ENCODE measurements at regions not wholly inside any gene's neighbourhood (a gene's known extent, or its start where the extent isn't known, plus 50 kb on each side); places are given as distances from the start of the nearest gene placed in this dataset.

DNA sequence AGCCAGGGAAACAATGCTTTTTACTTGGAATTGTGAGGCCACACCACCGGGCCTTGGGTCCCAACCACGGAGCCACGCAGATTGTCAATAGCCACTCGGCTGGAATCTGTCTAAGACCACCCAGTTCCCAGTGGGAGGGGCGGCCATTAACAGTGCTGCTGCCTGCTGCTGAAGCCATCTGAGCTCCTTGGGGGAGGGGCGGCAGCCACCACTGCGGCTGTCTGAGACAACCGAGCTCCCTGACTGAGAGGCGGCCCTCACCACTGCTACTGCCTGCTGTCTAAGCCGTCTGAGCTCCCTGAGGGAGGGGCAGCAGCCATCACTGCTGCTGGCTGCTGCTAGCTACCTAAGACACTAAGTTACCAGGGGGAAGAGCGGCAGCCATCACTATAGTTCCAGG lies 64.3 kb downstream of the DMRTA2 start:
- no peaks in the 10 kb centered on the region for H3K36me3 Mint-ChIP-seq (ENCODE audit: insufficient read depth)
- no peak overlapping the region for H3K4me3 Mint-ChIP-seq
- DNase-seq, result no peak
- peaks cover 7% of the 10 kb centered on the region for H3K9me3 Mint-ChIP-seq
- no peak for ATAC-seq
- no peaks in the 10 kb centered on the region for H3K4me1 Mint-ChIP-seq (ENCODE audit: low read depth)
- H3K27me3 Mint-ChIP-seq (ENCODE audit: low read depth), result peaks cover 47% of the 10 kb centered on the region

- H3K4me3 Mint-ChIP-seq, result no peak overlapping the region
- DNase-seq (no peak), ATAC-seq (no peak)
- peaks cover 35% of the 10 kb centered on the region for H3K27me3 Mint-ChIP-seq (ENCODE audit: low read depth)
- H3K9me3 Mint-ChIP-seq, result peaks cover 4% of the 10 kb centered on the region
- H3K36me3 Mint-ChIP-seq (ENCODE audit: insufficient read depth), result no peaks in the 10 kb centered on the region
- H3K4me1 Mint-ChIP-seq (ENCODE audit: low read depth), result no peaks in the 10 kb centered on the region
Measured at GRCh38 chr1:50357186-50357585, 66.1 kb downstream of the DMRTA2 start.

DNA sequence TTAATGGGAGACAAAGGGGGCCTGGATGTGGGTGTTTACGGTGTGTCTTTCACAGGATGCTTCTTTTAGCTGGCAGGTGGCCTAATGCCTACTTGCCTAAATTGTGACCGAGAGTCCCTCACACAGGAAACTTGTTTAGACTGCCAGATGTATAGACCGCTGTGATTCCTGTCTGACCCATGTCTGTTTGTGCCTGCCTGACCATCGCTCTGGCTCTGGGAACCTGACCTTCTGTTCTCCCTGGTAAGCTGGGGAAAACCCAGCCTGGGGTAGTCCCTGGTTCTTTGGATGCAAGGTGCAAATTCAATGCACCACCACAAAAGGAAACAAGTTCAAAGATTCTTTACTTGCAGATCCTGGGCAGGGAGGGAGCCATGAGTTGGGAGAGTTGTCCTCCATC lies 68.4 kb downstream of the DMRTA2 start:
- Mint-ChIP-seq H3K4me3 (no peak overlapping the region), H3K27me3 (ENCODE audit: low read depth) (peaks cover 31% of the 10 kb centered on the region)

DNA sequence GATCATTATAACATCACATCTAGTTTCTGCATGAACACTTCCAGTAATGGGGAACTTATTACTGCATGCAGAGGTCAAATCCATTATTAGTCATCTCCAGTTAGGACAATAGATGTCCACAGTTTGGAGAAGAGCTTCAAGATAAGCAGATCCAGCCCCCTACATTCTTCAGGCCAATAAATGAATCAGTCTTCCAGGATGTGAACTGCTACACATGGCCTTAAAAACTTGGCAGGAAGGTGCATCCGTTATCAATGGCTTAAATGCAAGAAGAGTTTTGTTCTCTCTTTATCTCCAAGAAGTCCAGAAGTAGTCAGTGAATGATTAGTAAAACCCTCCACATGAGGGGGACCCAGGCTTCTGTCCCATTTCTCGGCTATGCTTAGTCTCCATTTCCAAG lies 70.8 kb downstream of the DMRTA2 start:
- H3K4me3 Mint-ChIP-seq, result no peak overlapping the region
- H3K36me3 Mint-ChIP-seq (ENCODE audit: insufficient read depth), result no peaks in the 10 kb centered on the region
- no peaks in the 10 kb centered on the region for H3K9me3 Mint-ChIP-seq
- ATAC-seq (no peak), DNase-seq (no peak)
- H3K27me3 Mint-ChIP-seq (ENCODE audit: low read depth), result peaks cover 30% of the 10 kb centered on the region
- H3K4me1 Mint-ChIP-seq (ENCODE audit: low read depth), result no peaks in the 10 kb centered on the region

More for the DNA sequence above, 68.4 kb downstream of the DMRTA2 start:
- no peaks in the 10 kb centered on the region for H3K4me1 Mint-ChIP-seq (ENCODE audit: low read depth)
- DNase-seq, result no peak
- no peaks in the 10 kb centered on the region for H3K9me3 Mint-ChIP-seq
- no peak for ATAC-seq
- no peaks in the 10 kb centered on the region for H3K36me3 Mint-ChIP-seq (ENCODE audit: insufficient read depth)

GRCh38 chr1:50350868-50351267 lies 72.4 kb downstream of the DMRTA2 start:
- H3K9me3 Mint-ChIP-seq, result no peaks in the 10 kb centered on the region
- no peak overlapping the region for H3K4me3 Mint-ChIP-seq
- H3K36me3 Mint-ChIP-seq (ENCODE audit: insufficient read depth), result no peaks in the 10 kb centered on the region
- no peak for ATAC-seq
- DNase-seq, result no peak
- peaks cover 26% of the 10 kb centered on the region for H3K27me3 Mint-ChIP-seq (ENCODE audit: low read depth)
- no peaks in the 10 kb centered on the region for H3K4me1 Mint-ChIP-seq (ENCODE audit: low read depth)

DNA sequence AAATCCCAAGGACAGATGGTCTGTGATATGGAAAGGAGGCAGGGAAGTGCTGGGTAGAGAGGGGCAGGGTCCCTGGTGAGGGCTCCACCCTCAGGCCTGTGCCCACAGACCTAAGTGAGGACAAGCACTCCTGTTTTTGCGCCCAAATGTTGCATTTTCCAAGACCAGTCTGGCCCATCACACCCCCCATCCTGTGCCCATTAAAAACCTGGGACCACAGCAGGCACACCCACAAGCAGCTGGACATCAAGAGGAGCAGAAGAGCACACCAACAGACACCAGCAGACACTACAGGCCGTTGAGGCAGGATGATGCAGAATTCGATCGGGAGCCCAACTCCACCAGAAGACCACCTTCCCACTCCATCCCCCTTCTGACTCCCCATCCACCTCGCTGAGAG lies 72.8 kb downstream of the DMRTA2 start:
- Mint-ChIP-seq H3K4me1 (ENCODE audit: low read depth) (no peaks in the 10 kb centered on the region), H3K4me3 (no peak overlapping the region), H3K27me3 (ENCODE audit: low read depth) (peaks cover 23% of the 10 kb centered on the region), H3K36me3 (ENCODE audit: insufficient read depth) (no peaks in the 10 kb centered on the region), H3K9me3 (no peaks in the 10 kb centered on the region)
- ATAC-seq, result no peak
- DNase-seq, result no peak

DNA sequence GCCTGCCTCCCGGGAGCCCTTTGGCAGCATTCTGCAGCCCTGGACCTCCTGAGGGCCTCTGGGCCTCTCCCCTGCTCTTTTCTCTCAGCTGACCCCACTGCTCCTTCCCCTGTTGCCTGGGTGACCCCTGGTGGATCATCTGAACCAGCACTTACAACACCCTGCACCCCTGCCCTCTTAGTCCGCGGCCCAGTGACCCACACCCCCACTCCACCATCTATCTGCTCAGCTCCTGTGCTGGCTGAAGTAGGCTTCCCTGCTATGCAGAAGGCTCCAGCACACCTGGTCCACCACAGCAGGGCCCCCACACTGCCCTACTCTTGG lies 74.0 kb downstream of the DMRTA2 start:
- peaks cover 29% of the 10 kb centered on the region for H3K27me3 Mint-ChIP-seq (ENCODE audit: low read depth)
- no peak for DNase-seq
- no peaks in the 10 kb centered on the region for H3K36me3 Mint-ChIP-seq (ENCODE audit: insufficient read depth)
- H3K4me3 Mint-ChIP-seq, result no peak overlapping the region
- H3K4me1 Mint-ChIP-seq (ENCODE audit: low read depth), result no peaks in the 10 kb centered on the region
- no peaks in the 10 kb centered on the region for H3K9me3 Mint-ChIP-seq
- ATAC-seq, result no peak

DNA sequence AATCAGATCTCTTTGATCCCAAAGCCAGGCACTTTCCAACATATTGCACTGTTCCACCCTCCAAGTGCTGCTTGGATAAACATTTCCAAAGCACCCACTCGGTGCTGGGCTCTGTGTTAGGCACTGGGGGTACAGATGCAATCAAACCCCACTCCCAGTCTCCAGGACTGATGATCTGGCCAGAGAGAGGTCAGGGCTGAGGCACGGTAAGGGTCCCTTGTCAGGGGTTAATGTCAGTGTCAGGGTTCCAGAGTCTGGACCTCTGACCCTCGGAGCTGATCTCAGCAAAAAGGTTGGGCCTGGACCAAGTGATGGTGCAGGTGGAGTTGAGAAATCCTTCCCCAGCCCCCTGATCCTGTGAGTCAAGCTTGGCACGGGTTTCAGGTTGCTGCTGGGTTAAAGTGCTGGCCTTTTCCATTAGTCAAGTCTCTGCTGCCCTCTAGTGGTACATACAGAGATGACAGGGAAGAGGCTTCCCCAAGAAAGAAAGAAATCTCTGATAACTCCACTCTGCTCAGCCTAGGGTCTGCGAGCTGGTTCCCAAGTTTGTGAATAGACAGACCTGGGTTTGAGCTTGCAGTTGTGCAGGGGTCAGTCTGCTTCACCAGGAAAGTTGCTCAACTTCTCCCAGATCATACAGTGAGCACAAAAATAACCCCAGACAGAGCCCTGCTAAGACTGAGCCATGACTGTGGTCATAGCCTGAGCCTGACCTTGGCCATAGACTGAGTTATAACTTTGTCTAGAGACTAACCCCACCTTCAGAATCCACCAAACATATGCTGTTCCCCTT lies 74.6 kb downstream of the DMRTA2 start:
- DNase-seq, result no peak
- Mint-ChIP-seq H3K9me3 (no peaks in the 10 kb centered on the region), H3K27me3 (ENCODE audit: low read depth) (peaks cover 25% of the 10 kb centered on the region), H3K36me3 (ENCODE audit: insufficient read depth) (no peaks in the 10 kb centered on the region), H3K4me1 (ENCODE audit: low read depth) (no peaks in the 10 kb centered on the region), H3K4me3 (no peak overlapping the region)
- ATAC-seq, result peak; percentile 62 to 68

GRCh38 chr1:50347933-50348332 lies 75.3 kb downstream of the DMRTA2 start:
- ATAC-seq, result no peak
- H3K9me3 Mint-ChIP-seq, result no peaks in the 10 kb centered on the region
- H3K4me3 Mint-ChIP-seq, result no peak overlapping the region
- no peaks in the 10 kb centered on the region for H3K4me1 Mint-ChIP-seq (ENCODE audit: low read depth)
- H3K27me3 Mint-ChIP-seq (ENCODE audit: low read depth), result peaks cover 29% of the 10 kb centered on the region
- no peaks in the 10 kb centered on the region for H3K36me3 Mint-ChIP-seq (ENCODE audit: insufficient read depth)
- DNase-seq, result no peak

GRCh38 chr1:50346621-50347020 lies 76.6 kb downstream of the DMRTA2 start:
- no peak for DNase-seq
- Mint-ChIP-seq H3K4me3 (no peak overlapping the region), H3K9me3 (no peaks in the 10 kb centered on the region), H3K27me3 (ENCODE audit: low read depth) (peaks cover 32% of the 10 kb centered on the region), H3K4me1 (ENCODE audit: low read depth) (no peaks in the 10 kb centered on the region), H3K36me3 (ENCODE audit: insufficient read depth) (no peaks in the 10 kb centered on the region)
- no peak for ATAC-seq

- H3K27me3 Mint-ChIP-seq (ENCODE audit: low read depth), result peaks cover 24% of the 10 kb centered on the region
Measured at GRCh38 chr1:50343323-50343722, 79.9 kb downstream of the DMRTA2 start.

GRCh38 chr1:50342525-50342924 lies 80.7 kb downstream of the DMRTA2 start:
- Mint-ChIP-seq H3K4me1 (ENCODE audit: low read depth) (no peaks in the 10 kb centered on the region), H3K36me3 (ENCODE audit: insufficient read depth) (no peaks in the 10 kb centered on the region), H3K27me3 (ENCODE audit: low read depth) (peaks cover 27% of the 10 kb centered on the region), H3K9me3 (no peaks in the 10 kb centered on the region), H3K4me3 (no peak overlapping the region)
- no peak for ATAC-seq
- no peak for DNase-seq

More at GRCh38 chr1:50343323-50343722, 79.9 kb downstream of the DMRTA2 start:
- no peaks in the 10 kb centered on the region for H3K36me3 Mint-ChIP-seq (ENCODE audit: insufficient read depth)
- no peaks in the 10 kb centered on the region for H3K4me1 Mint-ChIP-seq (ENCODE audit: low read depth)
- no peak for ATAC-seq
- no peak overlapping the region for H3K4me3 Mint-ChIP-seq
- DNase-seq, result no peak
- H3K9me3 Mint-ChIP-seq, result no peaks in the 10 kb centered on the region

DNA sequence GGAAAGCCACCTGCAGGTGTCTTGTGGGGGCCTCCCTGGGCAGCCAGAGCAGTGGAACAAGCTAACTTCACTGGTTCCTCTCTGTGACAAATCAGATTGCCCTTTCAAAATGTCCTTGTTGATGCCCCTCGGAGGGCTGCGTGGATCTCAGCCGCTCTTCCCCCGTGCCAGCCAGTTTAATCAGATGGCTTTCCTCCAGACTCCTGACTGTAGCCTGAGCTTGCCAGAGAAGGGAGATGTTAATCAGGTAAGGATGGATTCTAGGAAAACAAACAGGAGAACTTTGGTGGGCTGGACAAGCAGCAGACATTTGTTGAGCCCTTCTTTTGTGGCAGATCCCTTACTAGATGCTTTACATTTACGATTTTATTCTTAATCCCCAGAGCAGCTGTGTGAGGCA lies 88.2 kb downstream of the DMRTA2 start:
- Mint-ChIP-seq H3K9me3 (no peaks in the 10 kb centered on the region), H3K36me3 (ENCODE audit: insufficient read depth) (no peaks in the 10 kb centered on the region), H3K4me3 (no peak overlapping the region), H3K27me3 (ENCODE audit: low read depth) (peaks cover 48% of the 10 kb centered on the region), H3K4me1 (ENCODE audit: low read depth) (peaks cover 2% of the 10 kb centered on the region)
- DNase-seq, result no peak
- ATAC-seq, result no peak

GRCh38 chr1:50333595-50333974 lies 89.7 kb downstream of the DMRTA2 start:
- ATAC-seq (peak; percentile 85 to 88), DNase-seq (peak; percentile 29)
- Mint-ChIP-seq H3K36me3 (ENCODE audit: insufficient read depth) (no peaks in the 10 kb centered on the region), H3K4me1 (ENCODE audit: low read depth) (peaks cover 2% of the 10 kb centered on the region), H3K4me3 (peak overlapping the region; percentile 32), H3K27me3 (ENCODE audit: low read depth) (peaks cover 55% of the 10 kb centered on the region), H3K9me3 (no peaks in the 10 kb centered on the region)

- Mint-ChIP-seq H3K9me3 (no peaks in the 10 kb centered on the region), H3K4me1 (ENCODE audit: low read depth) (peaks cover 2% of the 10 kb centered on the region), H3K27me3 (ENCODE audit: low read depth) (peaks cover 55% of the 10 kb centered on the region), H3K4me3 (peak overlapping the region; percentile 35), H3K36me3 (ENCODE audit: insufficient read depth) (no peaks in the 10 kb centered on the region)
- DNase-seq (peak; percentile 18), ATAC-seq (peak; percentile 73 to 84)
Measured at GRCh38 chr1:50332941-50333594, 90.2 kb downstream of the DMRTA2 start.
